ENCODE measurements at regions not wholly inside any gene's neighbourhood (a gene's known extent, or its start where the extent isn't known, plus 50 kb on each side); places are given as distances from the start of the nearest gene placed in this dataset.

- no peak overlapping the region for H3K27ac ChIP-seq (ENCODE audit: low read length)
- DNase-seq (no peak), ATAC-seq (ENCODE audit: insufficient read depth, low read depth) (no peak)
These were observed 345.7 kb downstream of the HAPSTR1 start for GRCh38 chr16:9437115-9437514.

DNA sequence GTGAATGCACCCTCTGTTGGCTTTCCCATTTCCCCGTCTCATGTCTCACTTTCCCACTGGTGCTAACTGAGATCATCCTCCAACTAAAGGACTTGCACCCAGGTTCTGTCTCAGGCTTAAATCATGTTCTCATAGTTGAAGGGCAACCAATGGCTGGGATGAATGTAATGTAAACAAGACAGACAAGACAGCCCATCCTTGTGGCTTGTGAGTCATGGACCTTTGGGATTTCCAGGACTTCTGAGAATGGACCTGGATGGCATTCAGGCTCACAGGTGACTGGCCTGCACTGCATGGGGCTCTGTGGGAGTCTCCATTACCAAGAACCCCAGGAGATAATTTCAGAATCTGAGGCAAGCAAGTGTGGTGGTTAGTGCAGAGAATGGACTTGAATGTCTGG, 347.5 kb downstream of the HAPSTR1 start:
- TF ChIP-seq, protein P1, sequence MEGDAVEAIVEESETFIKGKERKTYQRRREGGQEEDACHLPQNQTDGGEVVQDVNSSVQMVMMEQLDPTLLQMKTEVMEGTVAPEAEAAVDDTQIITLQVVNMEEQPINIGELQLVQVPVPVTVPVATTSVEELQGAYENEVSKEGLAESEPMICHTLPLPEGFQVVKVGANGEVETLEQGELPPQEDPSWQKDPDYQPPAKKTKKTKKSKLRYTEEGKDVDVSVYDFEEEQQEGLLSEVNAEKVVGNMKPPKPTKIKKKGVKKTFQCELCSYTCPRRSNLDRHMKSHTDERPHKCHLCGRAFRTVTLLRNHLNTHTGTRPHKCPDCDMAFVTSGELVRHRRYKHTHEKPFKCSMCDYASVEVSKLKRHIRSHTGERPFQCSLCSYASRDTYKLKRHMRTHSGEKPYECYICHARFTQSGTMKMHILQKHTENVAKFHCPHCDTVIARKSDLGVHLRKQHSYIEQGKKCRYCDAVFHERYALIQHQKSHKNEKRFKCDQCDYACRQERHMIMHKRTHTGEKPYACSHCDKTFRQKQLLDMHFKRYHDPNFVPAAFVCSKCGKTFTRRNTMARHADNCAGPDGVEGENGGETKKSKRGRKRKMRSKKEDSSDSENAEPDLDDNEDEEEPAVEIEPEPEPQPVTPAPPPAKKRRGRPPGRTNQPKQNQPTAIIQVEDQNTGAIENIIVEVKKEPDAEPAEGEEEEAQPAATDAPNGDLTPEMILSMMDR (IDR thresholded peaks at IDR 0.05; ENCODE audit: borderline replicate concordance, extremely low read depth, low read length, poor library complexity, severe bottlenecking), result no peak
- TF ChIP-seq EZH2 (IDR thresholded peaks at IDR 0.05; ENCODE audit: borderline replicate concordance, low read depth, low read length, severe bottlenecking), result no peak

More at GRCh38 chr16:9437115-9437514, 345.7 kb downstream of the HAPSTR1 start:
- Histone ChIP-seq H3K4me3 (ENCODE audit: low read depth in 1 of 2, low read length in 2 of 2) (no peak overlapping the region), H2AFZ (ENCODE audit: low read depth, low read length) (no peak overlapping the region), H3K9me3 (ENCODE audit: insufficient read depth, low read length, severe bottlenecking) (no peaks in the 10 kb centered on the region), H4K20me1 (ENCODE audit: insufficient read depth, low read length) (no peaks in the 10 kb centered on the region), H3K9ac (ENCODE audit: low read depth, low read length) (no peak overlapping the region), H3K4me2 (ENCODE audit: insufficient read depth, low read length) (no peak overlapping the region), H3K4me1 (ENCODE audit: insufficient read depth, low read length) (no peaks in the 10 kb centered on the region), H3K36me3 (ENCODE audit: insufficient read depth, low read length) (no peaks in the 10 kb centered on the region), H3K79me2 (ENCODE audit: insufficient read depth, low read length) (no peaks in the 10 kb centered on the region), H3K27me3 (ENCODE audit: insufficient read depth, low read length, poor library complexity) (no peaks in the 10 kb centered on the region)
- TF ChIP-seq, protein P1 (IDR thresholded peaks at IDR 0.05; ENCODE audit: borderline replicate concordance, extremely low read depth, low read length, poor library complexity, severe bottlenecking), result no peak
- TF ChIP-seq EZH2 (IDR thresholded peaks at IDR 0.05; ENCODE audit: borderline replicate concordance, low read depth, low read length, severe bottlenecking), result no peak

DNA sequence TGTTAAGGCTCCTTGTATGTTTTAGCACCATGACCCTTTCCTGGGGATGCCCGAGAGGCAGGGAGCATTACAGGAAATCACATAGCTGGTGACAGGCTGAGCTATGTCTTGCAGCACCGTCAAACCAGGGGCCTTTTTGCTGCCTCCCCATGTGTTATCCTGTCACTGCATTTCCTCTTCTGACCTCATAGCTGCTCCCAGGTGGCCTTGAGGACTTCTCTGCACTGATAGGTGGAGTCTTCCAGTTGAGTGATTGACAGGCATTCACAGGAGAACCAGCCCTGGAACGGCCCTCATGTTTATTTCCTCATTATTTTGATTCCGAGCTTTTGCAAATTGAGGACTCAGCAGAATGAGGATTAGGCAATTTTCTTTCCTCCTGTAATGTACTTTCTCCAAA, 349.6 kb downstream of the HAPSTR1 start:
- ATAC-seq (ENCODE audit: insufficient read depth, low read depth) (no peak), DNase-seq (no peak)
- Histone ChIP-seq H3K4me3 (ENCODE audit: low read depth in 1 of 2, low read length in 2 of 2) (no peak overlapping the region), H3K9me3 (ENCODE audit: insufficient read depth, low read length, severe bottlenecking) (no peaks in the 10 kb centered on the region), H3K27ac (ENCODE audit: low read length) (no peak overlapping the region), H3K9ac (ENCODE audit: low read depth, low read length) (no peak overlapping the region), H3K79me2 (ENCODE audit: insufficient read depth, low read length) (no peaks in the 10 kb centered on the region), H3K36me3 (ENCODE audit: insufficient read depth, low read length) (no peaks in the 10 kb centered on the region), H3K4me1 (ENCODE audit: insufficient read depth, low read length) (no peaks in the 10 kb centered on the region), H4K20me1 (ENCODE audit: insufficient read depth, low read length) (no peaks in the 10 kb centered on the region), H2AFZ (ENCODE audit: low read depth, low read length) (no peak overlapping the region), H3K27me3 (ENCODE audit: insufficient read depth, low read length, poor library complexity) (no peaks in the 10 kb centered on the region), H3K4me2 (ENCODE audit: insufficient read depth, low read length) (no peak overlapping the region)
- TF ChIP-seq EZH2 (IDR thresholded peaks at IDR 0.05; ENCODE audit: borderline replicate concordance, low read depth, low read length, severe bottlenecking), result no peak
- TF ChIP-seq, protein P1 (IDR thresholded peaks at IDR 0.05; ENCODE audit: borderline replicate concordance, extremely low read depth, low read length, poor library complexity, severe bottlenecking), result no peak

More for the DNA sequence above, 347.5 kb downstream of the HAPSTR1 start:
- Histone ChIP-seq H3K27ac (ENCODE audit: low read length) (no peak overlapping the region), H3K36me3 (ENCODE audit: insufficient read depth, low read length) (no peaks in the 10 kb centered on the region), H3K79me2 (ENCODE audit: insufficient read depth, low read length) (no peaks in the 10 kb centered on the region), H4K20me1 (ENCODE audit: insufficient read depth, low read length) (no peaks in the 10 kb centered on the region), H3K9ac (ENCODE audit: low read depth, low read length) (no peak overlapping the region), H3K4me3 (ENCODE audit: low read depth in 1 of 2, low read length in 2 of 2) (no peak overlapping the region), H2AFZ (ENCODE audit: low read depth, low read length) (no peak overlapping the region), H3K27me3 (ENCODE audit: insufficient read depth, low read length, poor library complexity) (no peaks in the 10 kb centered on the region), H3K4me1 (ENCODE audit: insufficient read depth, low read length) (no peaks in the 10 kb centered on the region), H3K4me2 (ENCODE audit: insufficient read depth, low read length) (no peak overlapping the region), H3K9me3 (ENCODE audit: insufficient read depth, low read length, severe bottlenecking) (no peaks in the 10 kb centered on the region)
- ATAC-seq (ENCODE audit: insufficient read depth, low read depth) (no peak), DNase-seq (no peak)

DNA sequence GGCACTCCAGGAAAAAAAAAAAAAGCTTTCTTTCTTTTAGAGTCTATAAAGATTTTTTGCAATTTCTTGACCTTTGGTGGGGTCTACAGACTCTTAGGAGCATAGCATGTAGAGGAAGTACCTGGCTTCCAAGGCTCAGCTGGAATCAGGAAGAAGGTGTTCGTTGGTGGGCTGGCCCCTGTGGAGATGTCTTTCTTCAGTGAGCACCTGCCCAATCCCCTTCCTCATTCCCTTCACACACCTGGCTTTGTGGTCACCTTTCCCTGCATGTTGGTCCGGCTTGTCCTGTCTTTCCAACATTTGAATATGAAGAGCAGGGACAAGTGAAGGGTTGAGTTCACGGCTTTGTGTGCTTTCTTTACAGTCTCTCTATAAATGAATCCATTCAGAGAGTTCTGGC, 352.4 kb downstream of the HAPSTR1 start:
- no peak for ATAC-seq (ENCODE audit: insufficient read depth, low read depth)
- no peaks in the 10 kb centered on the region for H4K20me1 ChIP-seq (ENCODE audit: insufficient read depth, low read length)
- H3K4me1 ChIP-seq (ENCODE audit: insufficient read depth, low read length), result no peaks in the 10 kb centered on the region
- H2AFZ ChIP-seq (ENCODE audit: low read depth, low read length), result no peak overlapping the region
- no peaks in the 10 kb centered on the region for H3K9me3 ChIP-seq (ENCODE audit: insufficient read depth, low read length, severe bottlenecking)
- H3K27me3 ChIP-seq (ENCODE audit: insufficient read depth, low read length, poor library complexity), result peaks cover 2% of the 10 kb centered on the region
- no peak overlapping the region for H3K4me2 ChIP-seq (ENCODE audit: insufficient read depth, low read length)
- no peaks in the 10 kb centered on the region for H3K79me2 ChIP-seq (ENCODE audit: insufficient read depth, low read length)
- no peak for DNase-seq
- H3K27ac ChIP-seq (ENCODE audit: low read length), result no peak overlapping the region
- TF ChIP-seq EZH2 (IDR thresholded peaks at IDR 0.05; ENCODE audit: borderline replicate concordance, low read depth, low read length, severe bottlenecking), result no peak
- TF ChIP-seq, protein P1 (IDR thresholded peaks at IDR 0.05; ENCODE audit: borderline replicate concordance, extremely low read depth, low read length, poor library complexity, severe bottlenecking), result no peak
- no peak overlapping the region for H3K4me3 ChIP-seq (ENCODE audit: low read depth in 1 of 2, low read length in 2 of 2)
- no peak overlapping the region for H3K9ac ChIP-seq (ENCODE audit: low read depth, low read length)
- H3K36me3 ChIP-seq (ENCODE audit: insufficient read depth, low read length), result no peaks in the 10 kb centered on the region

Data from DND-41 (cell line).